Kidney (tissue), 13 donors: ENCODE measurements at regions not wholly inside any gene's neighbourhood (a gene's known extent, or its start where the extent isn't known, plus 50 kb on each side); places are given as distances from the start of the nearest gene placed in this dataset.

Experiments used
- DNase-seq, 5 donors: peaks; one replicate each; pipeline ENCODE4 v3.0.0-alpha.2; 2013 to 2020
- FAIRE-seq: peaks from 2 replicates; lab custom pipeline; 2012; peaks lifted over from hg19 to GRCh38; lab: Jason Lieb, UNC
- H3K27ac ChIP-seq, 2 donors: one replicate each; pipeline ENCODE4 v1.7.0; 2013; ENCODE audit warnings: low read depth in 2 of 2, low read length in 2 of 2, inconsistent platforms in 1 of 2
- H3K27me3 ChIP-seq: one replicate; pipeline ENCODE4 v1.7.1; 2013; ENCODE audit warnings: low read length, inconsistent platforms; ENCODE audit not compliant: control insufficient read depth, insufficient read depth
- H3K36me3 ChIP-seq, 3 donors: one replicate each; pipeline versions ENCODE4 v1.7.0 to v1.7.1; 2013; ENCODE audit warnings: low read length in 3 of 3, control low read depth in 1 of 3, inconsistent platforms in 1 of 3; ENCODE audit not compliant: insufficient read depth in 3 of 3, control insufficient read depth in 2 of 3
- H3K4me1 ChIP-seq, 3 donors: one replicate each; pipeline versions ENCODE4 v1.7.0 to v1.7.1; 2013; ENCODE audit warnings: low read length in 3 of 3, inconsistent platforms in 1 of 3, low read depth in 1 of 3; ENCODE audit not compliant: control insufficient read depth in 2 of 3, insufficient read depth in 2 of 3
- H3K4me3 ChIP-seq, 3 donors: one replicate each; pipeline versions ENCODE4 v1.7.0 to v1.8.1; 2013; ENCODE audit warnings: low read length in 3 of 3, control low read depth in 1 of 3, inconsistent platforms in 1 of 3
- H3K9ac ChIP-seq, 3 donors: one replicate each; pipeline versions ENCODE4 v1.7.0 to v1.7.1; 2013; ENCODE audit warnings: low read length in 3 of 3, control low read depth in 1 of 3, inconsistent platforms in 1 of 3
- H3K9me3 ChIP-seq, 3 donors: one replicate each; pipeline versions ENCODE4 v1.7.0 to v1.7.1; 2013; ENCODE audit warnings: low read length in 3 of 3, control low read depth in 1 of 3, inconsistent platforms in 1 of 3; ENCODE audit not compliant: control insufficient read depth in 2 of 3, insufficient read depth in 1 of 3
- CTCF ChIP-seq: IDR thresholded peaks from 3 replicates; pipeline ENCODE4 v1.5.1; 2012; ENCODE audit warnings: mild to moderate bottlenecking, moderate library complexity, borderline replicate concordance; ENCODE audit not compliant: insufficient read depth; ENCODE audit errors: extremely low read depth
- intact Hi-C: fragments of 100-400 bp; cut with DNase I; formaldehyde crosslinking; loops from one replicate; pipeline ENCODE4 v1.11.1; 2022
- donor health status: control.
- donor health status: control.
- donor health status: control.
- donor health status: control.
- donor health status: control.
- donor health status: DM: yes; HTN: yes; CAD: no.
- donor health status: Normal renal cell carcinoma (clear cell type).

DNA sequence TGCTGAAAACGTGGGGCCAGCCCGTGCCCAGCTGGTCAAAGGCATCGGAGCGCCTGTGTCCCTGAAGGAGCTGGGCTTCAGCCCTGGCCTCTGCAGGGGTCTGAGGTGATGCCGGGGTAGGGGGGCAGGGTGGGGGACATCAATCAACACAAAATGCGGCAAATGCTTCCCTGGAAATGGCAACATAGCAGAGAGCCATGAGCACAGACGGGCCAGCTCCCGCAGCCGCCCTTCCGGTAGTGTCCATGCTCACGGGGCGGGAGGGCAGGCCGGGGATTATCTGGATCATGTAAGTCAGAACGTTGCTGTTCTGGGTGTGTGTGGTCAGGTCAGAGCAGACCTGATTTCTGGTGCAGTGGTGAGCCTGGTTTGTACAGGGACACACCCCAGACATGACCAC is 56.5 kb upstream of the TWIST2 start:
- Histone ChIP-seq H3K9me3 (no peaks in the 10 kb centered on the region), H3K27ac (no peak overlapping the region), H3K36me3 (no peaks in the 10 kb centered on the region), H3K4me1 (no peaks in the 10 kb centered on the region), H3K9ac (no peak overlapping the region), H3K4me3 (no peak overlapping the region), H3K27me3 (no peaks in the 10 kb centered on the region)
- FAIRE-seq (no peak), DNase-seq (no peak)
- TF ChIP-seq CTCF = no peak
- intact Hi-C loops = no loop called here

- Histone ChIP-seq H3K9me3 (no peaks in the 10 kb centered on the region), H3K27me3 (no peaks in the 10 kb centered on the region), H3K36me3 (no peaks in the 10 kb centered on the region), H3K4me3 (no peak overlapping the region), H3K4me1 (no peaks in the 10 kb centered on the region), H3K27ac (no peak overlapping the region), H3K9ac (no peak overlapping the region)
- no peak for TF ChIP-seq CTCF
- DNase-seq (peak in 1 of 5 donors; percentile 39), FAIRE-seq (no peak)
- intact Hi-C loops = no loop called here
Observed at GRCh38 chr2:238793306-238793705, 54.6 kb upstream of the TWIST2 start.

GRCh38 chr2:238793801-238794449 is 54.0 kb upstream of the TWIST2 start:
- DNase-seq (no peak), FAIRE-seq (no peak)
- intact Hi-C loops = no loop called here
- TF ChIP-seq CTCF = no peak
- Histone ChIP-seq H3K4me1 (no peaks in the 10 kb centered on the region), H3K4me3 (no peak overlapping the region), H3K27ac (no peak overlapping the region), H3K9ac (no peak overlapping the region), H3K9me3 (no peaks in the 10 kb centered on the region), H3K36me3 (no peaks in the 10 kb centered on the region), H3K27me3 (no peaks in the 10 kb centered on the region)
